SK-N-SH (cell line): ENCODE measurements at regions not wholly inside any gene's neighbourhood (a gene's known extent, or its start where the extent isn't known, plus 50 kb on each side); places are given as distances from the start of the nearest gene placed in this dataset.

Experiments
- CTCF ChIA-PET: fragments of 300-600, 350-600 bp; formaldehyde crosslinking; extraction: SDS; loops from one replicate; lab custom pipeline; 2021; lab: Yijun Ruan, JAX
- POLR2A ChIA-PET: fragments of 350-600 bp; sonication (Branson Sonifier 250); formaldehyde crosslinking; extraction: SDS; loops from one replicate; lab custom pipeline; 2020; ENCODE audit warnings: antibody characterized with exemption, inconsistent platforms; lab: Yijun Ruan, JAX
- DNase-seq: peaks from one replicate; pipeline ENCODE4 v3.0.0; 2012
- H2AFZ ChIP-seq: fragments of 200-600 bp; sonication (generic); 2 replicates; pipeline ENCODE4 v1.8.1; 2016; ENCODE audit warnings: antibody characterized with exemption, mild to moderate bottlenecking, low read depth
- H3F3A ChIP-seq: fragments of 200-600 bp; sonication (generic); replicated peaks from 2 replicates; pipeline ENCODE3; 2016; ENCODE audit warnings: antibody characterized with exemption, mild to moderate bottlenecking; ENCODE audit not compliant: insufficient read depth
- H3K27ac ChIP-seq, 2 experiments: fragments of 200-500 bp in 1 of 2; fragments of 200-600 bp in 1 of 2; sonication (Bioruptor generic) in 1 of 2; sonication (generic), shearing (Covaris generic) in 1 of 2; 2 replicates each; pipeline versions ENCODE4 v1.5.1 to v1.6.1; 2014 to 2016; ENCODE audit warnings: low read depth in 2 of 2, inconsistent platforms in 1 of 2, low read length in 1 of 2, mild to moderate bottlenecking in 1 of 2, mixed read lengths in 1 of 2
- H3K27me3 ChIP-seq: fragments of 200-600 bp; sonication (generic), shearing (Covaris generic); 2 replicates; pipeline ENCODE4 v1.6.1; 2016; ENCODE audit warnings: mixed run types; ENCODE audit not compliant: insufficient read depth
- H3K36me3 ChIP-seq, 2 experiments: fragments of 200-500 bp in 1 of 2; fragments of 200-600 bp in 1 of 2; sonication (Bioruptor generic) in 1 of 2; sonication (generic) in 1 of 2; replicated peaks in 1 of 2; 2 replicates each; pipeline versions ENCODE3 to v1.5.1; 2014 to 2016; ENCODE audit warnings: low read length in 1 of 2, mild to moderate bottlenecking in 1 of 2; ENCODE audit not compliant: insufficient read depth in 2 of 2, control insufficient read depth in 1 of 2
- H3K4me1 ChIP-seq, 2 experiments: fragments of 200-500 bp in 1 of 2; fragments of 200-600 bp in 1 of 2; sonication (Bioruptor generic) in 1 of 2; sonication (generic), shearing (Covaris generic) in 1 of 2; 2 replicates each; pipeline versions ENCODE4 v1.5.1 to v1.6.1; 2014 to 2016; ENCODE audit warnings: low read depth in 1 of 2, low read length in 1 of 2, mixed run types in 1 of 2; ENCODE audit not compliant: insufficient read depth in 2 of 2, control insufficient read depth in 1 of 2
- H3K4me2 ChIP-seq: fragments of 200-600 bp; sonication (generic), shearing (Covaris generic); 2 replicates; pipeline ENCODE4 v1.6.1; 2017; ENCODE audit warnings: mixed run types
- H3K4me3 ChIP-seq, 2 experiments: fragments of 200-500 bp in 1 of 2; fragments of 200-600 bp in 1 of 2; sonication (Bioruptor generic) in 1 of 2; sonication (generic), shearing (Covaris generic) in 1 of 2; 2 replicates each; pipeline versions ENCODE4 v1.5.1 to v1.8.1; 2014 to 2016; ENCODE audit warnings: low read depth in 2 of 2, inconsistent platforms in 1 of 2, low read length in 1 of 2, mild to moderate bottlenecking in 1 of 2, mixed read lengths in 1 of 2, moderate library complexity in 1 of 2
- H3K79me2 ChIP-seq: fragments of 200-600 bp; sonication (generic); 2 replicates; pipeline ENCODE4 v1.8.1; 2017; ENCODE audit warnings: mild to moderate bottlenecking; ENCODE audit not compliant: insufficient read depth
- H3K9ac ChIP-seq: fragments of 200-600 bp; sonication (generic); 2 replicates; pipeline ENCODE4 v1.6.1; 2017; ENCODE audit warnings: mixed run types
- H3K9me2 ChIP-seq: fragments of 200-600 bp; sonication (generic); 2 replicates; pipeline ENCODE4 v1.6.1; 2017; ENCODE audit warnings: mixed run types
- H3K9me3 ChIP-seq: fragments of 200-600 bp; sonication (generic); 2 replicates; pipeline ENCODE4 v1.6.1; 2017; ENCODE audit warnings: mixed run types, mild to moderate bottlenecking, moderate library complexity
- H4K20me1 ChIP-seq: fragments of 200-600 bp; sonication (generic); 2 replicates; pipeline ENCODE4 v1.6.1; 2017; ENCODE audit warnings: mild to moderate bottlenecking, mixed run types; ENCODE audit not compliant: insufficient read depth
- ELF1 ChIP-seq: IDR thresholded peaks from 2 replicates; pipeline ENCODE4 v1.4.0; 2012
- EP300 ChIP-seq, 2 experiments: IDR thresholded peaks; 2 replicates each; pipeline versions ENCODE4 v1.4.0 to v1.6.1; 2012; ENCODE audit warnings: borderline replicate concordance in 1 of 2, low read depth in 1 of 2, low read length in 1 of 2
- FOXJ3 ChIP-seq: sonication (generic); formaldehyde crosslinking; IDR thresholded peaks from 2 replicates; pipeline ENCODE4 v1.5.1; 2020; ENCODE audit warnings: mild to moderate bottlenecking, missing genetic modification reagents
- FOXM1 ChIP-seq: IDR thresholded peaks from 2 replicates; pipeline ENCODE4 v1.4.0; 2012; ENCODE audit warnings: low read depth, mild to moderate bottlenecking
- GABPA ChIP-seq: IDR thresholded peaks from 2 replicates; pipeline ENCODE4 v1.4.0; 2012; ENCODE audit warnings: low read depth, mild to moderate bottlenecking
- MEF2A ChIP-seq: IDR thresholded peaks from 2 replicates; pipeline ENCODE4 v1.4.0; 2012; ENCODE audit warnings: low read depth, borderline replicate concordance
- MXI1 ChIP-seq: IDR thresholded peaks from 2 replicates; pipeline ENCODE4 v1.6.1; 2012; ENCODE audit warnings: mild to moderate bottlenecking, low read depth, low read length, improper control_type of control experiment
- NFIC ChIP-seq: IDR thresholded peaks from 2 replicates; pipeline ENCODE4 v1.4.0; 2012; ENCODE audit warnings: borderline replicate concordance
- NRF1 ChIP-seq: IDR thresholded peaks from 2 replicates; pipeline ENCODE4 v1.6.1; 2012; ENCODE audit warnings: low read depth, mild to moderate bottlenecking, low read length
- PBX3 ChIP-seq: IDR thresholded peaks from 2 replicates; pipeline ENCODE4; 2012
- POLR2AphosphoS5 ChIP-seq: IDR thresholded peaks from 2 replicates; pipeline ENCODE4 v1.6.1; 2012; ENCODE audit warnings: low read depth, low read length
- RAD21 ChIP-seq: IDR thresholded peaks from 2 replicates; pipeline ENCODE4 v1.6.1; 2012; ENCODE audit warnings: mild to moderate bottlenecking, low read length
- RCOR1 ChIP-seq: fragments of 150-350 bp; IDR thresholded peaks from 2 replicates; pipeline ENCODE4 v1.6.1; 2017; ENCODE audit warnings: antibody characterized with exemption, low read length
- RXRA ChIP-seq: IDR thresholded peaks from 2 replicates; pipeline ENCODE4 v1.4.0; 2012; ENCODE audit warnings: low read depth, mild to moderate bottlenecking, borderline replicate concordance
- TAF1 ChIP-seq: IDR thresholded peaks from 2 replicates; pipeline ENCODE4 v1.6.1; 2012; ENCODE audit warnings: low read depth, mild to moderate bottlenecking, low read length, moderate library complexity, borderline replicate concordance
- USF2 ChIP-seq: fragments of 150-350 bp; IDR thresholded peaks from 2 replicates; pipeline ENCODE4 v1.6.1; 2017; ENCODE audit warnings: antibody characterized with exemption, low read length, low read depth, borderline replicate concordance
- YY1 ChIP-seq: IDR thresholded peaks from 2 replicates; pipeline ENCODE4 v1.4.0; 2012; ENCODE audit warnings: low read depth, mild to moderate bottlenecking
- ZBTB33 ChIP-seq: IDR thresholded peaks from 2 replicates; pipeline ENCODE4 v1.4.0; 2012; ENCODE audit warnings: low read depth, borderline replicate concordance
- WGBS: methylation state at CpG from one replicate; pipeline ENCODE4 v1.1.6; 2017; ENCODE audit warnings: low lambda C conversion rate; 5-methylcytosine and 5-hydroxymethylcytosine counted together
- TF ChIP-seq, protein P1 (sequence below): IDR thresholded peaks from 2 replicates; pipeline ENCODE4 v1.6.1; 2012; ENCODE audit warnings: mild to moderate bottlenecking, low read depth, low read length, moderate library complexity

- TF ChIP-seq ZBTB33 (no peak), RXRA (no peak), FOXM1 (no peak), RCOR1 (no peak)
Observed at GRCh38 chr1:38700077-38700470, 159.5 kb downstream of the RRAGC start (continued).

GRCh38 chr1:38699330-38700076 is 160.1 kb downstream of the RRAGC start:
- no peak overlapping the region for H3K9ac ChIP-seq
- no peaks in the 10 kb centered on the region for H3K9me2 ChIP-seq
- no peak overlapping the region for H3K4me3 ChIP-seq
- H3K27ac ChIP-seq, result no peak overlapping the region
- POLR2A ChIA-PET, result no interaction called here
- DNase-seq, result no peak
- TF ChIP-seq FOXJ3 (no peak), MXI1 (no peak), TAF1 (no peak), ZBTB33 (no peak), GABPA (no peak), ELF1 (no peak), MEF2A (no peak), NRF1 (no peak), RAD21 (no peak), EP300 (IDR thresholded peaks at IDR 0.05; ENCODE audit: borderline replicate concordance in 1 of 2, low read depth in 1 of 2, low read length in 1 of 2) (no peak), NFIC (no peak), PBX3 (no peak), USF2 (no peak), POLR2AphosphoS5 (no peak), YY1 (no peak)
- TF ChIP-seq, protein P1, sequence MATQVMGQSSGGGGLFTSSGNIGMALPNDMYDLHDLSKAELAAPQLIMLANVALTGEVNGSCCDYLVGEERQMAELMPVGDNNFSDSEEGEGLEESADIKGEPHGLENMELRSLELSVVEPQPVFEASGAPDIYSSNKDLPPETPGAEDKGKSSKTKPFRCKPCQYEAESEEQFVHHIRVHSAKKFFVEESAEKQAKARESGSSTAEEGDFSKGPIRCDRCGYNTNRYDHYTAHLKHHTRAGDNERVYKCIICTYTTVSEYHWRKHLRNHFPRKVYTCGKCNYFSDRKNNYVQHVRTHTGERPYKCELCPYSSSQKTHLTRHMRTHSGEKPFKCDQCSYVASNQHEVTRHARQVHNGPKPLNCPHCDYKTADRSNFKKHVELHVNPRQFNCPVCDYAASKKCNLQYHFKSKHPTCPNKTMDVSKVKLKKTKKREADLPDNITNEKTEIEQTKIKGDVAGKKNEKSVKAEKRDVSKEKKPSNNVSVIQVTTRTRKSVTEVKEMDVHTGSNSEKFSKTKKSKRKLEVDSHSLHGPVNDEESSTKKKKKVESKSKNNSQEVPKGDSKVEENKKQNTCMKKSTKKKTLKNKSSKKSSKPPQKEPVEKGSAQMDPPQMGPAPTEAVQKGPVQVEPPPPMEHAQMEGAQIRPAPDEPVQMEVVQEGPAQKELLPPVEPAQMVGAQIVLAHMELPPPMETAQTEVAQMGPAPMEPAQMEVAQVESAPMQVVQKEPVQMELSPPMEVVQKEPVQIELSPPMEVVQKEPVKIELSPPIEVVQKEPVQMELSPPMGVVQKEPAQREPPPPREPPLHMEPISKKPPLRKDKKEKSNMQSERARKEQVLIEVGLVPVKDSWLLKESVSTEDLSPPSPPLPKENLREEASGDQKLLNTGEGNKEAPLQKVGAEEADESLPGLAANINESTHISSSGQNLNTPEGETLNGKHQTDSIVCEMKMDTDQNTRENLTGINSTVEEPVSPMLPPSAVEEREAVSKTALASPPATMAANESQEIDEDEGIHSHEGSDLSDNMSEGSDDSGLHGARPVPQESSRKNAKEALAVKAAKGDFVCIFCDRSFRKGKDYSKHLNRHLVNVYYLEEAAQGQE, result no peak
- H3F3A ChIP-seq, result no peaks in the 10 kb centered on the region
- no peak overlapping the region for H3K4me2 ChIP-seq
- H3K9me3 ChIP-seq, result no peaks in the 10 kb centered on the region
- no peaks in the 10 kb centered on the region for H3K36me3 ChIP-seq
- H3K27me3 ChIP-seq, result no peaks in the 10 kb centered on the region
- no peaks in the 10 kb centered on the region for H4K20me1 ChIP-seq
- no peak overlapping the region for H2AFZ ChIP-seq
- H3K4me1 ChIP-seq, result no peaks in the 10 kb centered on the region
- WGBS, result 0% methylated on average over 7 of the region's 7 CpGs
- H3K79me2 ChIP-seq, result no peaks in the 10 kb centered on the region
- CTCF ChIA-PET, result no interaction called here
